HepG2 (cell line): ENCODE measurements at regions not wholly inside any gene's neighbourhood (a gene's known extent, or its start where the extent isn't known, plus 50 kb on each side); places are given as distances from the start of the nearest gene placed in this dataset.

ENCODE experiments used
- AHR ChIP-seq: IDR thresholded peaks from 2 replicates; pipeline ENCODE4 v1.6.1; 2018; ENCODE audit warnings: missing genetic modification reagents, missing compliant biosample characterization
- ATF7-NPFF ChIP-seq: sonication (generic); formaldehyde crosslinking; IDR thresholded peaks from 2 replicates; pipeline ENCODE4 v1.8.1; 2023; ENCODE audit warnings: mild to moderate bottlenecking, low read depth, missing genetic modification reagents, moderate library complexity
- GPN1 ChIP-seq: sonication (generic); formaldehyde crosslinking; IDR thresholded peaks from 2 replicates; pipeline ENCODE4 v1.5.1; 2020; ENCODE audit warnings: missing genetic modification reagents, borderline replicate concordance
- HNF4G ChIP-seq, 2 experiments: sonication (generic) in 1 of 2; formaldehyde crosslinking in 1 of 2; IDR thresholded peaks; 2 replicates each; pipeline versions ENCODE4 v1.4.0 to v1.6.1; 2011 to 2020; ENCODE audit warnings: borderline replicate concordance in 2 of 2, low read depth in 2 of 2, mild to moderate bottlenecking in 2 of 2, low read length in 1 of 2, missing genetic modification reagents in 1 of 2, moderate library complexity in 1 of 2
- KDM4B ChIP-seq: sonication (generic); formaldehyde crosslinking; IDR thresholded peaks from 2 replicates; pipeline ENCODE4 v1.4.0; 2020; ENCODE audit warnings: missing genetic modification reagents
- KLF16 ChIP-seq, 2 experiments: sonication (generic) in 1 of 2; formaldehyde crosslinking in 1 of 2; IDR thresholded peaks; 2 replicates each; pipeline versions ENCODE4 v1.6.1 to v1.8.0; 2016 to 2023; ENCODE audit warnings: missing genetic modification reagents in 2 of 2, missing compliant biosample characterization in 1 of 2
- PPARG ChIP-seq: conservative IDR thresholded peaks from 2 replicates; pipeline ENCODE4 v1.6.1; 2016; ENCODE audit warnings: missing biosample characterization, missing genetic modification reagents
- PRMT3 ChIP-seq: sonication (generic); formaldehyde crosslinking; IDR thresholded peaks from 2 replicates; pipeline ENCODE4 v1.8.1; 2022; ENCODE audit warnings: low read depth, mild to moderate bottlenecking, moderate library complexity, missing genetic modification reagents, borderline replicate concordance
- SKI ChIP-seq: fragments of 450-650 bp; IDR thresholded peaks from one replicate; pipeline ENCODE4 v1.6.1; 2018; ENCODE audit warnings: mild to moderate bottlenecking; ENCODE audit not compliant: partially characterized antibody
- ZNF33A ChIP-seq: sonication (generic); formaldehyde crosslinking; IDR thresholded peaks from 2 replicates; pipeline ENCODE4 v1.5.1; 2020; ENCODE audit warnings: missing genetic modification reagents, mild to moderate bottlenecking, moderate library complexity, borderline replicate concordance
- ZNF672 ChIP-seq: sonication (generic); formaldehyde crosslinking; IDR thresholded peaks from 2 replicates; pipeline ENCODE4 v1.8.1; 2022; ENCODE audit warnings: missing genetic modification reagents
- ZNF879 ChIP-seq: sonication (generic); formaldehyde crosslinking; IDR thresholded peaks from 2 replicates; pipeline ENCODE4 v1.8.1; 2023; ENCODE audit warnings: missing genetic modification reagents
- TF ChIP-seq, protein P1 (sequence below): sonication (generic); formaldehyde crosslinking; IDR thresholded peaks from 2 replicates; pipeline ENCODE4 v1.4.0; 2020; ENCODE audit warnings: mild to moderate bottlenecking, missing genetic modification reagents
- TF ChIP-seq, protein P2 (sequence below): sonication (generic); formaldehyde crosslinking; IDR thresholded peaks from 2 replicates; pipeline ENCODE4 v1.5.1; 2020; ENCODE audit warnings: mild to moderate bottlenecking, missing genetic modification reagents
- TF ChIP-seq, protein P3 (sequence below): sonication (generic); formaldehyde crosslinking; IDR thresholded peaks from 2 replicates; pipeline ENCODE4 v1.4.0; 2020; ENCODE audit warnings: missing genetic modification reagents, borderline replicate concordance
- TF ChIP-seq, protein P4 (sequence below): sonication (generic); formaldehyde crosslinking; IDR thresholded peaks from 2 replicates; pipeline ENCODE4 v1.4.0; 2020; ENCODE audit warnings: mild to moderate bottlenecking, missing genetic modification reagents
- TF ChIP-seq, protein P5 (sequence below): sonication (generic); formaldehyde crosslinking; IDR thresholded peaks from 2 replicates; pipeline ENCODE4 v1.4.0; 2020; ENCODE audit warnings: missing genetic modification reagents; ENCODE audit errors: not compliant biosample characterization

DNA sequence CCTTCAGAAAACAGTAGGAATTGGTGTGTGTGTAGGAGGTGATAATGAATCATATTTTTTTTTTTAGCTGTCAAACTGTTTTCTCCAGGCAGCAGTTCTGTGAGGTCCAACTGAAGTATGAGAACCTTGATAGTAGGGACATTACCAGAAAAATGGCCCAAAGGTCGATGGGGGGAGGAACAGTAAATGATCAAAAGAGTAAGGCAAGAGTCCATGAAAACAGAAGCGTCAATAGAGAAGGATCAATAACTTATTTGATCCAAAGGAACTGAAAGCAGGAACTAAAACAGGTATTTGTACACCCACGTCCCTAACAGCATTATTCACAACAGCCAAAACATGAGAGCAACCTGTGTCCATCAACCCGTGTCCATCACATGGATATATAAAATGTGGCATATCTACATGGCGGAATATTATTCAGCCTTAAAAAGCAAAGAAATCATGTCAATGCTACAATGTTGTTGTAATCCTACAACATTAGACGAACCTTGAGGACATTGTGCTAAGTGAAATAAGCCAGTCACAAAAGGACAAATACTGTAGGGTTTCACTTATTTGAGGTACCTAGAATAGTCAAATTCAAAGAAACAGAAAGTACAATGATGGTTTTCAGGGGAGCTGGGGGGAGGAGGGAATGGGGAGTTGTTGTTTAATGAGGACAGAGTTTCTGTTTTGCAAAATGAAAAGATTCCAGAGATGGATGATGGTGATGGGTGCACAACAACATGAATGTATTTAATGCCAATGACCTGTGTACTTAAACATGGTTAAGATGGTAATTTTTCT is 214.0 kb upstream of the KLF14 start (continued):
- TF ChIP-seq, protein P1, sequence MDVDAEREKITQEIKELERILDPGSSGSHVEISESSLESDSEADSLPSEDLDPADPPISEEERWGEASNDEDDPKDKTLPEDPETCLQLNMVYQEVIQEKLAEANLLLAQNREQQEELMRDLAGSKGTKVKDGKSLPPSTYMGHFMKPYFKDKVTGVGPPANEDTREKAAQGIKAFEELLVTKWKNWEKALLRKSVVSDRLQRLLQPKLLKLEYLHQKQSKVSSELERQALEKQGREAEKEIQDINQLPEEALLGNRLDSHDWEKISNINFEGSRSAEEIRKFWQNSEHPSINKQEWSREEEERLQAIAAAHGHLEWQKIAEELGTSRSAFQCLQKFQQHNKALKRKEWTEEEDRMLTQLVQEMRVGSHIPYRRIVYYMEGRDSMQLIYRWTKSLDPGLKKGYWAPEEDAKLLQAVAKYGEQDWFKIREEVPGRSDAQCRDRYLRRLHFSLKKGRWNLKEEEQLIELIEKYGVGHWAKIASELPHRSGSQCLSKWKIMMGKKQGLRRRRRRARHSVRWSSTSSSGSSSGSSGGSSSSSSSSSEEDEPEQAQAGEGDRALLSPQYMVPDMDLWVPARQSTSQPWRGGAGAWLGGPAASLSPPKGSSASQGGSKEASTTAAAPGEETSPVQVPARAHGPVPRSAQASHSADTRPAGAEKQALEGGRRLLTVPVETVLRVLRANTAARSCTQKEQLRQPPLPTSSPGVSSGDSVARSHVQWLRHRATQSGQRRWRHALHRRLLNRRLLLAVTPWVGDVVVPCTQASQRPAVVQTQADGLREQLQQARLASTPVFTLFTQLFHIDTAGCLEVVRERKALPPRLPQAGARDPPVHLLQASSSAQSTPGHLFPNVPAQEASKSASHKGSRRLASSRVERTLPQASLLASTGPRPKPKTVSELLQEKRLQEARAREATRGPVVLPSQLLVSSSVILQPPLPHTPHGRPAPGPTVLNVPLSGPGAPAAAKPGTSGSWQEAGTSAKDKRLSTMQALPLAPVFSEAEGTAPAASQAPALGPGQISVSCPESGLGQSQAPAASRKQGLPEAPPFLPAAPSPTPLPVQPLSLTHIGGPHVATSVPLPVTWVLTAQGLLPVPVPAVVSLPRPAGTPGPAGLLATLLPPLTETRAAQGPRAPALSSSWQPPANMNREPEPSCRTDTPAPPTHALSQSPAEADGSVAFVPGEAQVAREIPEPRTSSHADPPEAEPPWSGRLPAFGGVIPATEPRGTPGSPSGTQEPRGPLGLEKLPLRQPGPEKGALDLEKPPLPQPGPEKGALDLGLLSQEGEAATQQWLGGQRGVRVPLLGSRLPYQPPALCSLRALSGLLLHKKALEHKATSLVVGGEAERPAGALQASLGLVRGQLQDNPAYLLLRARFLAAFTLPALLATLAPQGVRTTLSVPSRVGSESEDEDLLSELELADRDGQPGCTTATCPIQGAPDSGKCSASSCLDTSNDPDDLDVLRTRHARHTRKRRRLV = no peak
- TF ChIP-seq, protein P2, sequence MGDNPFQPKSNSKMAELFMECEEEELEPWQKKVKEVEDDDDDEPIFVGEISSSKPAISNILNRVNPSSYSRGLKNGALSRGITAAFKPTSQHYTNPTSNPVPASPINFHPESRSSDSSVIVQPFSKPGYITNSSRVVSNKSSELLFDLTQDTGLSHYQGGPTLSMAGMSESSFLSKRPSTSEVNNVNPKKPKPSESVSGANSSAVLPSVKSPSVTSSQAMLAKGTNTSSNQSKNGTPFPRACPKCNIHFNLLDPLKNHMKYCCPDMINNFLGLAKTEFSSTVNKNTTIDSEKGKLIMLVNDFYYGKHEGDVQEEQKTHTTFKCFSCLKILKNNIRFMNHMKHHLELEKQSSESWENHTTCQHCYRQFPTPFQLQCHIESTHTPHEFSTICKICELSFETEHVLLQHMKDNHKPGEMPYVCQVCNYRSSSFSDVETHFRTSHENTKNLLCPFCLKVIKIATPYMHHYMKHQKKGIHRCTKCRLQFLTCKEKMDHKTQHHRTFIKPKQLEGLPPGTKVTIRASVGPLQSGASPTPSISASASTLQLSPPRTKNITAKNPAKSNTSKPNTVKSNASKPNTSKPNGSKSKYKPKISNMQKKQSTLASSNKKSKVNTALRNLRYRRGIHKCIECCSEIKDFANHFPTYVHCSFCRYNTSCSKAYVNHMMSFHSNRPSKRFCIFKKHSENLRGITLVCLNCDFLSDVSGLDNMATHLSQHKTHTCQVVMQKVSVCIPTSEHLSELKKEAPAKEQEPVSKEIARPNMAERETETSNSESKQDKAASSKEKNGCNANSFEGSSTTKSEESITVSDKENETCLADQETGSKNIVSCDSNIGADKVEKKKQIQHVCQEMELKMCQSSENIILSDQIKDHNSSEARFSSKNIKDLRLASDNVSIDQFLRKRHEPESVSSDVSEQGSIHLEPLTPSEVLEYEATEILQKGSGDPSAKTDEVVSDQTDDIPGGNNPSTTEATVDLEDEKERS = peak; percentile 62; the same call in 1 of the 2 replicates
- TF ChIP-seq SKI = no peak
- TF ChIP-seq, protein P3, sequence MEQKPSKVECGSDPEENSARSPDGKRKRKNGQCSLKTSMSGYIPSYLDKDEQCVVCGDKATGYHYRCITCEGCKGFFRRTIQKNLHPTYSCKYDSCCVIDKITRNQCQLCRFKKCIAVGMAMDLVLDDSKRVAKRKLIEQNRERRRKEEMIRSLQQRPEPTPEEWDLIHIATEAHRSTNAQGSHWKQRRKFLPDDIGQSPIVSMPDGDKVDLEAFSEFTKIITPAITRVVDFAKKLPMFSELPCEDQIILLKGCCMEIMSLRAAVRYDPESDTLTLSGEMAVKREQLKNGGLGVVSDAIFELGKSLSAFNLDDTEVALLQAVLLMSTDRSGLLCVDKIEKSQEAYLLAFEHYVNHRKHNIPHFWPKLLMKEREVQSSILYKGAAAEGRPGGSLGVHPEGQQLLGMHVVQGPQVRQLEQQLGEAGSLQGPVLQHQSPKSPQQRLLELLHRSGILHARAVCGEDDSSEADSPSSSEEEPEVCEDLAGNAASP (CRISPR knock-in tag) = no peak
- no peak for TF ChIP-seq ZNF879 (CRISPR knock-in tag)
- TF ChIP-seq, protein P4, sequence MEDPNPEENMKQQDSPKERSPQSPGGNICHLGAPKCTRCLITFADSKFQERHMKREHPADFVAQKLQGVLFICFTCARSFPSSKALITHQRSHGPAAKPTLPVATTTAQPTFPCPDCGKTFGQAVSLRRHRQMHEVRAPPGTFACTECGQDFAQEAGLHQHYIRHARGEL (CRISPR knock-in tag) = no peak
- TF ChIP-seq, protein P5, sequence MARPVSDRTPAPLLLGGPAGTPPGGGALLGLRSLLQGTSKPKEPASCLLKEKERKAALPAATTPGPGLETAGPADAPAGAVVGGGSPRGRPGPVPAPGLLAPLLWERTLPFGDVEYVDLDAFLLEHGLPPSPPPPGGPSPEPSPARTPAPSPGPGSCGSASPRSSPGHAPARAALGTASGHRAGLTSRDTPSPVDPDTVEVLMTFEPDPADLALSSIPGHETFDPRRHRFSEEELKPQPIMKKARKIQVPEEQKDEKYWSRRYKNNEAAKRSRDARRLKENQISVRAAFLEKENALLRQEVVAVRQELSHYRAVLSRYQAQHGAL (CRISPR knock-in tag) = no peak
- no peak for TF ChIP-seq GPN1 (CRISPR knock-in tag)
- no peak for TF ChIP-seq ZNF672 (CRISPR knock-in tag)
- TF ChIP-seq AHR (CRISPR knock-in tag) = no peak
- peak; percentile 88 for TF ChIP-seq HNF4G (IDR thresholded peaks at IDR 0.05; ENCODE audit: borderline replicate concordance, low read depth, low read length)
- TF ChIP-seq HNF4G (CRISPR knock-in tag; IDR thresholded peaks at IDR 0.05; ENCODE audit: borderline replicate concordance, low read depth) = no peak; the same call in 1 of the 2 replicates
- TF ChIP-seq ATF7-NPFF = no peak
- no peak for TF ChIP-seq KDM4B (CRISPR knock-in tag)
- peak; percentile 90 for TF ChIP-seq PPARG (CRISPR knock-in tag)
- no peak for TF ChIP-seq PRMT3 (CRISPR knock-in tag)
- no peak for TF ChIP-seq KLF16 (CRISPR knock-in tag; IDR thresholded peaks at IDR 0.05)
- TF ChIP-seq ZNF33A (CRISPR knock-in tag) = no peak
